Inferior parietal cortex (tissue), 1 donor: ENCODE measurements at regions not wholly inside any gene's neighbourhood (a gene's known extent, or its start where the extent isn't known, plus 50 kb on each side); places are given as distances from the start of the nearest gene placed in this dataset.
A peak's percentile ranks its signal among the peaks of the same experiment; 100 is the strongest.

Source experiments
- DNase-seq: peaks from one replicate; pipeline ENCODE4 v3.0.0-alpha.2; 2016; ENCODE audit errors: extremely low spot score

GRCh38 chr5:166936351-166936750, 1355.1 kb upstream of the WWC1 start:
- DNase-seq: no peak

- no peak for DNase-seq
Measured at GRCh38 chr5:166938071-166938470, 1353.4 kb upstream of the WWC1 start.

- no peak for DNase-seq
Measured at GRCh38 chr5:166942948-166943347, 1348.5 kb upstream of the WWC1 start.

- no peak for DNase-seq
Measured at GRCh38 chr5:166947045-166947444, 1344.4 kb upstream of the WWC1 start.

- DNase-seq: no peak
Measured at GRCh38 chr5:166948679-166949078, 1342.8 kb upstream of the WWC1 start.

GRCh38 chr5:166952048-166952447, 1339.4 kb upstream of the WWC1 start:
- no peak for DNase-seq

GRCh38 chr5:166957782-166958181, 1333.7 kb upstream of the WWC1 start:
- no peak for DNase-seq

GRCh38 chr5:166959766-166960165, 1331.7 kb upstream of the WWC1 start:
- DNase-seq: no peak

- no peak for DNase-seq
Measured at GRCh38 chr5:166961028-166961427, 1330.4 kb upstream of the WWC1 start.

GRCh38 chr5:166961913-166962312, 1329.5 kb upstream of the WWC1 start:
- no peak for DNase-seq

- DNase-seq: no peak
Measured at GRCh38 chr5:166962461-166962860, 1329.0 kb upstream of the WWC1 start.

GRCh38 chr5:166963596-166963995, 1327.8 kb upstream of the WWC1 start:
- no peak for DNase-seq

- peak; percentile 29 for DNase-seq
Measured at GRCh38 chr5:166977911-166978422, 1313.5 kb upstream of the WWC1 start.

- DNase-seq: peak; percentile 34
Measured at GRCh38 chr5:166979307-166979895, 1312.0 kb upstream of the WWC1 start.

- DNase-seq: no peak
Measured at GRCh38 chr5:166980666-166981065, 1310.8 kb upstream of the WWC1 start.

- DNase-seq: no peak
Measured at GRCh38 chr5:166982226-166982625, 1309.2 kb upstream of the WWC1 start.

- no peak for DNase-seq
Measured at GRCh38 chr5:166991601-166992000, 1299.8 kb upstream of the WWC1 start.

GRCh38 chr5:166992108-166992507, 1299.3 kb upstream of the WWC1 start:
- no peak for DNase-seq

GRCh38 chr5:166992874-166993722, 1298.3 kb upstream of the WWC1 start:
- no peak for DNase-seq

GRCh38 chr5:166994226-166994625, 1297.2 kb upstream of the WWC1 start:
- DNase-seq: no peak

GRCh38 chr5:167001246-167001645, 1290.2 kb upstream of the WWC1 start:
- no peak for DNase-seq

- DNase-seq: no peak
Measured at GRCh38 chr5:167008705-167009104, 1282.7 kb upstream of the WWC1 start.

GRCh38 chr5:167011196-167011595, 1280.2 kb upstream of the WWC1 start:
- DNase-seq: no peak
